Heart left ventricle (tissue), 16 donors: ENCODE measurements at regions not wholly inside any gene's neighbourhood (a gene's known extent, or its start where the extent isn't known, plus 50 kb on each side); places are given as distances from the start of the nearest gene placed in this dataset.

ENCODE experiments used
- ATAC-seq, 4 donors: fragments of 200-7000 bp; cut with Tn5 transposase; one replicate each; pipeline ENCODE4 v1.9.1; 2020 to 2022; ENCODE audit warnings: moderate library complexity in 4 of 4, mild to moderate bottlenecking in 3 of 4, moderate number of reproducible peaks in 1 of 4
- DNase-seq, 5 donors: peaks; one replicate each; pipeline ENCODE4 v3.0.0-alpha.2; 2020
- H3K27ac ChIP-seq, 12 donors: fragments of 200-600 bp; sonication (generic) in 4 of 12; one replicate each; pipeline versions ENCODE4 v1.5.0 to v1.8.0; 2016 to 2022; ENCODE audit warnings: mild to moderate bottlenecking in 2 of 12
- H3K27me3 ChIP-seq, 9 donors: fragments of 200-600 bp; sonication (generic) in 2 of 9; one replicate each; pipeline versions ENCODE4 v1.5.1 to v1.8.0; 2016 to 2022; ENCODE audit warnings: mild to moderate bottlenecking in 3 of 9
- H3K36me3 ChIP-seq, 9 donors: fragments of 200-600 bp; sonication (generic) in 2 of 9; one replicate each; pipeline versions ENCODE4 v1.5.0 to v1.8.0; 2018 to 2022; ENCODE audit warnings: mild to moderate bottlenecking in 2 of 9
- H3K4me1 ChIP-seq, 12 donors: fragments of 200-600 bp; sonication (generic) in 4 of 12; one replicate each; pipeline versions ENCODE4 v1.5.0 to v1.8.0; 2016 to 2022; ENCODE audit warnings: mild to moderate bottlenecking in 3 of 12
- H3K4me3 ChIP-seq, 12 donors: fragments of 200-600 bp; sonication (generic) in 4 of 12; one replicate each; pipeline versions ENCODE4 v1.5.0 to v1.8.0; 2017 to 2022; ENCODE audit warnings: mild to moderate bottlenecking in 9 of 12, moderate library complexity in 4 of 12
- H3K9me3 ChIP-seq, 12 donors: fragments of 200-600 bp; sonication (generic) in 4 of 12; one replicate each; pipeline versions ENCODE4 v1.5.0 to v1.8.0; 2016 to 2022; ENCODE audit warnings: mild to moderate bottlenecking in 1 of 12
- POLR2A ChIP-seq, 2 donors: fragments of 450-650 bp; IDR thresholded peaks; one replicate each; pipeline ENCODE4 v1.6.1; 2017; ENCODE audit warnings: antibody characterized with exemption in 2 of 2, mild to moderate bottlenecking in 2 of 2, moderate library complexity in 2 of 2
- WGBS, 4 donors: extraction: QIAGEN DNeasy Blood & Tissue Kit in 2 of 4; methylation state at CpG; one replicate each; pipeline versions ENCODE4 v1.1.5 to v1.1.7; 2013 to 2018; 5-methylcytosine and 5-hydroxymethylcytosine counted together
- intact Hi-C, 10 donors: fragments of 100-400 bp; cut with DNase I; formaldehyde crosslinking; loops; one replicate each; pipeline versions ENCODE4 v1.11.1 to v1.14.2; 2022
- TF ChIP-seq, protein P1 (sequence below), 12 donors: fragments of 200-600 bp; sonication (generic) in 4 of 12; IDR thresholded peaks; one replicate each; pipeline versions ENCODE4 v1.5.0 to v1.8.0; 2018 to 2022; ENCODE audit warnings: antibody characterized with exemption in 12 of 12, mild to moderate bottlenecking in 5 of 12
- donor health status: ischemic (EF 13 %, LVEDD 7.1; RV severe dilation, severe dysfunction).
- donor health status: healthy with polysubstance abuse.
- donor health status: DM: no; HTN: yes; CAD: no.
- donor health status: DM: no; HTN: no; CAD: no.
- donor health status: ischemic (EF 25% LVEDD 6.9; RV normal size, moderate dysfunction).
- donor health status: ischemic (EF 25% LVEDD 5.7; RV mildly dilated, moderate dysfunction).
- donor health status: healthy.
- donor health status: DM: yes; HTN: yes; CAD: no.
- donor health status: ischemic (EF 35%, LVEDD 5.7; RV mildly dilated, moderate dysfunction).
- donor health status: nonischemic (EF 11% LVEDD 7.7; RV severe dilation, severe dysfunction).
- donor health status: DM: yes; HTN: yes; CAD: no.
- donor health status: PGD.
- donor health status: ischemic (EF 29% LVEDD 5.4; RV normal size, mild dysfunction).
- donor health status: nonischemic (EF 23%, LVEDD 6.1; RV moderate dilation, normal function).

DNA sequence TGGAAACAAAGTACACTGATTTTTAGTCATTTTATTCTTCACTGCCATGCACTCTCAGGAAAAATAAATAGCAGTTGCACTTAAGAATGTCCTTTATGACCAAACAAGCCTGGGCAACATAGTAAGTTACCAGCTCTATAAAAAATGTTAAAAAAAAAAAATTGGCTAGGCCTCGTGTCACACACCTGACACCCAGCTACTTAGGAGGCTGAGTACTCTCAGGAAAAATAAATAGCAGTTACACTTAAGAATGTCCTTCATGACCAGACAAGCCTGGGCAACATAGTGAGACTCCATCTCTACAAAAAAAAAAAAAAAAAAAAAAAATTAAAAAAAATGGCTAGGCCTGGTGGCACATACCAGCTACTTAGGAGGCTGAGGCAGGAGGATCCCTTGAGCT, 304.6 kb downstream of the SLCO4C1 start:
- peaks cover 0 to 8% (median 0%) of the 10 kb centered on the region in 12 donors for H3K9me3 ChIP-seq
- no peak overlapping the region for H3K4me3 ChIP-seq
- 55 to 72% (median 65%) methylated on average over 1 of the region's 1 CpG for WGBS, 4 donors
- H3K4me1 ChIP-seq: no peaks in the 10 kb centered on the region
- no peak overlapping the region for H3K27ac ChIP-seq
- no peaks in the 10 kb centered on the region for H3K27me3 ChIP-seq
- no peak for ATAC-seq
- no peaks in the 10 kb centered on the region for H3K36me3 ChIP-seq
- DNase-seq: no peak
- TF ChIP-seq, protein P1, sequence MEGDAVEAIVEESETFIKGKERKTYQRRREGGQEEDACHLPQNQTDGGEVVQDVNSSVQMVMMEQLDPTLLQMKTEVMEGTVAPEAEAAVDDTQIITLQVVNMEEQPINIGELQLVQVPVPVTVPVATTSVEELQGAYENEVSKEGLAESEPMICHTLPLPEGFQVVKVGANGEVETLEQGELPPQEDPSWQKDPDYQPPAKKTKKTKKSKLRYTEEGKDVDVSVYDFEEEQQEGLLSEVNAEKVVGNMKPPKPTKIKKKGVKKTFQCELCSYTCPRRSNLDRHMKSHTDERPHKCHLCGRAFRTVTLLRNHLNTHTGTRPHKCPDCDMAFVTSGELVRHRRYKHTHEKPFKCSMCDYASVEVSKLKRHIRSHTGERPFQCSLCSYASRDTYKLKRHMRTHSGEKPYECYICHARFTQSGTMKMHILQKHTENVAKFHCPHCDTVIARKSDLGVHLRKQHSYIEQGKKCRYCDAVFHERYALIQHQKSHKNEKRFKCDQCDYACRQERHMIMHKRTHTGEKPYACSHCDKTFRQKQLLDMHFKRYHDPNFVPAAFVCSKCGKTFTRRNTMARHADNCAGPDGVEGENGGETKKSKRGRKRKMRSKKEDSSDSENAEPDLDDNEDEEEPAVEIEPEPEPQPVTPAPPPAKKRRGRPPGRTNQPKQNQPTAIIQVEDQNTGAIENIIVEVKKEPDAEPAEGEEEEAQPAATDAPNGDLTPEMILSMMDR (IDR thresholded peaks at IDR 0.05): no peak
- no peak for TF ChIP-seq POLR2A (IDR thresholded peaks at IDR 0.05)
- intact Hi-C loops: no loop called here

DNA sequence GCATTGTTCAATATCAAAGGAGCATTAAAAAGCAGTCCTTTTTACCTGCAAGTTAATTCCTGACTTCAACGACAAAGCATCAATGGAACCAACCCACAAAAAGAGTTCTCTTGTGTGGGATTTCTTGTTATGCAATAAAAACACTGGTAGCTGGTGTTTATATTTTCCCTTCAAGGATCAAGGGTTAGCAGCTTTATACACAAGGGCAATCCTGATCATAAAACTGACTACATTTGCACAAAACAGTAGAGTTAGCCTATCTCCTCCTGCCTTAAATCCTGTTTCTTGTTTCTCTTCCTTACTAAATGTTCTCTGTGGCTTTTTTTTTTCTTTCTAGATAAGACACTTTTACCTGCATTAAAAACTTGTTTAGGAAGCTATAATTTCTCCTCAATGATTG, 306.4 kb downstream of the SLCO4C1 start:
- intact Hi-C loops: no loop called here
- Histone ChIP-seq H3K36me3 (no peaks in the 10 kb centered on the region), H3K4me3 (no peak overlapping the region), H3K27ac (no peak overlapping the region), H3K27me3 (no peaks in the 10 kb centered on the region), H3K9me3 (peaks cover 0 to 8% (median 0%) of the 10 kb centered on the region in 12 donors), H3K4me1 (no peaks in the 10 kb centered on the region)
- DNase-seq (no peak), ATAC-seq (no peak)
- WGBS, 4 donors: 68 to 83% (median 78%) methylated on average over 1 of the region's 1 CpG
- no peak for TF ChIP-seq POLR2A (IDR thresholded peaks at IDR 0.05)
- TF ChIP-seq, protein P1 (IDR thresholded peaks at IDR 0.05): no peak

DNA sequence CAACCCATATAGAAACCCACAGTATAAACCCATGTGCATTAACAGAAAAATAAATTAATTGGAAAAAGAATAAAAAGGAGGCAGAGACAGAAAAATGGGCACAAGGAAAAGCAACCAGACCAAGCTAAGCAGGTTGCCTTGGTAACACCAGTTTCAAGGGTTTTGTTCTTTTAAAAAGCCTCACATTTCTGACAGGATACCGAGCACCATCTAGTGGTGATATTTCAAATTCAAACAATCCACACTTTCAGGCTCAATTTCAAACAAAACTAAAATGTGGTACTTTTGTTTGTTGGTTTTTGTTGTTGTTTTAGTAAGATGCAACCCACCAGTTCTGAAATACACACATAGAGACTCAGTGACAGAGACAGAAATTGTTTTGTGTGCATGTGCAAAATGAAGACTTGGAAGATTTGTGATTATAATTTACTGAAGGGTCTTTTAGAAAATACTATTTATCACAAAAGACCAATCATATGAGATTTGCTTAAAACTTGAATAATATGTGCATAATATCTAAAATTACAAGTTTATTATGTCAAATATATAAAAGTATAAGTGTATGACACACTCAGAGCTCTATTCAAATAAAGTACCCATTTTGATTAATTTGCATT, 318.2 kb downstream of the SLCO4C1 start:
- Histone ChIP-seq H3K27me3 (no peaks in the 10 kb centered on the region), H3K36me3 (no peaks in the 10 kb centered on the region), H3K4me1 (no peaks in the 10 kb centered on the region), H3K27ac (no peak overlapping the region), H3K4me3 (no peak overlapping the region), H3K9me3 (no peaks in the 10 kb centered on the region)
- intact Hi-C loops: no loop called here
- TF ChIP-seq, protein P1 (IDR thresholded peaks at IDR 0.05): peak in 10 of 12 donors; percentile 15 to 60 (median 42)
- no peak for TF ChIP-seq POLR2A (IDR thresholded peaks at IDR 0.05)
- DNase-seq (no peak), ATAC-seq (no peak)
- 0 to 2% (median 0%) methylated on average over 1 of the region's 1 CpG for WGBS, 4 donors

DNA sequence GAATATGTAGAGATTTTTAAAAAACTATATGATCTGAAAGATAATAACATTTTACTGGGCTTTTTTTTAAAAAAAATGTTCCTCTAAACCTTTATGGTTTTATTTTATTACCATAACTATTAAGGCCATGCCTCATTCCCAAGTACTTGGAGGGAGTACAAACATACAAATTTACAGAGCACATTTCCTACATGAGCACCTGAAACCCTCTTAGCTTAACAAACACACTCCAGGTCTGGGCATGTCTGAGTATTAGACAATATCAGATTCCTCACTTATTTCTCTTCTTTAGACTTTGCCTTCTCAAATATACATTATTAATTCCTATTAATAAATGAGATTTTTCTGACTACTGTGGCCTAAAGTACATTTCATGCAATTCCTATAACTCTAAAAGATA, 319.2 kb downstream of the SLCO4C1 start:
- intact Hi-C loops: no loop called here
- H3K27ac ChIP-seq: no peak overlapping the region
- no peak for ATAC-seq
- no peaks in the 10 kb centered on the region for H3K4me1 ChIP-seq
- TF ChIP-seq, protein P1 (IDR thresholded peaks at IDR 0.05): no peak
- TF ChIP-seq POLR2A (IDR thresholded peaks at IDR 0.05): no peak
- no peak for DNase-seq
- H3K4me3 ChIP-seq: no peak overlapping the region
- no peaks in the 10 kb centered on the region for H3K27me3 ChIP-seq
- no peaks in the 10 kb centered on the region for H3K36me3 ChIP-seq
- H3K9me3 ChIP-seq: no peaks in the 10 kb centered on the region
